SU-DHL-6 (cell line): ENCODE measurements at regions not wholly inside any gene's neighbourhood (a gene's known extent, or its start where the extent isn't known, plus 50 kb on each side); places are given as distances from the start of the nearest gene placed in this dataset.

ENCODE experiments used
- EZH2phosphoT487 ChIP-seq: fragments of 200-600 bp; sonication (generic), shearing (Covaris generic); conservative IDR thresholded peaks from 2 replicates; pipeline ENCODE4 v1.6.1; 2018; ENCODE audit warnings: mild to moderate bottlenecking, antibody characterized with exemption, low read length, moderate library complexity, mixed read lengths
- TF ChIP-seq, protein P1 (sequence below): fragments of 200-600 bp; sonication (generic); IDR thresholded peaks from one replicate; pipeline ENCODE4 v1.5.1; 2017; ENCODE audit warnings: antibody characterized with exemption, mild to moderate bottlenecking, low read length, moderate library complexity; ENCODE audit not compliant: insufficient read depth, poor library complexity, severe bottlenecking

DNA sequence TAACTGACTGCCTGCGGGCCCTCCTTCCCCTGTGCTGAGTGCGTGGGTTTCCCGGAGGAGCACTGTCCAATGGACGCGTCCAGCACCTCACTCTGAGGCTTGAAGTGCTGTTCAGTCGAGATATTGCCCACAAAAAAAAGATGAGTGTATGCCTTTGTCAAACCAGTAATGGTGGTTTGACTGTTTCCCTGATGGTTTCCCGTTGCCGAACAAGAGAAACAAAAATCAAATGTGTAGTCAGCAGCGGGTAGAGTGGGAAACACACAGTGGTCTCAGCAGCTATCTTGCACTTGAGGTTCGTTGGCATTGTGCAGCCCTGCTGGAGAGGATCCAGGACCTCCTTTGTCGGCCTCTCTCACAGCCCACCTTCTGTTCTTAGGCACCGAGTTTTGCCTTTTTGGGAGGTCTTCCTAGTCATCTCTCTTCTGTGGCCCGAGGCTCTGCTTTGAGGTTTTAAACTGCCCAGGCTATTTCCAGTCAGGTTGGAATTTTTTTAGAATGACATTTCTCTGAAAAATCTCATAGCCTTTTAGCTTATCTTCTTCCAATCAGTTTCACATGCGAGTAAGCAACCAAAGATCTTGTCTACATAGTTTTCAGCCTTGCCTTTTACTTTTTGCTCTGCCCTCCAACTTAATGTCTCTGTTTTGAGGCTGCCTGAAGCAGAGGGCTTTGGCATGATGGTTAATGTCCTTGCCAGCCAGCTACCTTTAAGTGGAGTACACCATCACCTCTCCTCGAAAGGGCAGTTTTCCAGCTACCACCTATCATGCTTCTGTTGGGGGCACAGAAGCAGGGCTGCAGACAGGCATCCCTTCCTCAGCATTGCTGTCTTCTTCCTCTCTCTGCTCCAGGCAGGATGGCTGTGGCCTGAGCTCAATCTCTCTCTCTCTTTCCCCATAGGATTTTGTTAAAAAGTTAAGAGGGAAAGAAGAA is 132.3 kb downstream of the URB2 start:
- TF ChIP-seq, protein P1, sequence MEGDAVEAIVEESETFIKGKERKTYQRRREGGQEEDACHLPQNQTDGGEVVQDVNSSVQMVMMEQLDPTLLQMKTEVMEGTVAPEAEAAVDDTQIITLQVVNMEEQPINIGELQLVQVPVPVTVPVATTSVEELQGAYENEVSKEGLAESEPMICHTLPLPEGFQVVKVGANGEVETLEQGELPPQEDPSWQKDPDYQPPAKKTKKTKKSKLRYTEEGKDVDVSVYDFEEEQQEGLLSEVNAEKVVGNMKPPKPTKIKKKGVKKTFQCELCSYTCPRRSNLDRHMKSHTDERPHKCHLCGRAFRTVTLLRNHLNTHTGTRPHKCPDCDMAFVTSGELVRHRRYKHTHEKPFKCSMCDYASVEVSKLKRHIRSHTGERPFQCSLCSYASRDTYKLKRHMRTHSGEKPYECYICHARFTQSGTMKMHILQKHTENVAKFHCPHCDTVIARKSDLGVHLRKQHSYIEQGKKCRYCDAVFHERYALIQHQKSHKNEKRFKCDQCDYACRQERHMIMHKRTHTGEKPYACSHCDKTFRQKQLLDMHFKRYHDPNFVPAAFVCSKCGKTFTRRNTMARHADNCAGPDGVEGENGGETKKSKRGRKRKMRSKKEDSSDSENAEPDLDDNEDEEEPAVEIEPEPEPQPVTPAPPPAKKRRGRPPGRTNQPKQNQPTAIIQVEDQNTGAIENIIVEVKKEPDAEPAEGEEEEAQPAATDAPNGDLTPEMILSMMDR: no peak
- no peak for TF ChIP-seq EZH2phosphoT487
